ENCODE measurements at regions not wholly inside any gene's neighbourhood (a gene's known extent, or its start where the extent isn't known, plus 50 kb on each side); places are given as distances from the start of the nearest gene placed in this dataset.

DNA sequence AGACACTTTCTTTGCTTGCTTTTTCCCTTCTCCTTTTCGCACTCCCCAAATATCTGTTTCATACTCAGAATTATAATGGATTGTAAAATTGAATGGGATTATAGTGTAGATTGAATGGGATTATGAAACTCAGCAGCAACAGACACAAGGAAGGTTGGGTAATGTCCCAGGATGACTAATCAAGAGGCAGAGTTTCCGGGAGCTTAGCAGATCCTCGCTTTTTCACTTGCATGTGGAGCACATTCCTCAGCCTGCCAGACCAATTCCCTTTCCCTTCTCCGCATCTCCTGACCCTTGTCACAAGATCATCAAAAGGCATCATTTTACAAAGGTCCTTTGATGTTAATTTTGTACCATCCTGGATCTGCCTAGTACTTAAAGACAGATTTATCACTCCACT is 55.1 kb upstream of the SLC1A1 start:
- Histone ChIP-seq H3K9me3 (peaks cover 0 to 7% of the 10 kb centered on the region in 2 donors), H3K27ac (no peak overlapping the region), H3K36me3 (no peaks in the 10 kb centered on the region), H3K4me1 (peaks cover 0 to 9% of the 10 kb centered on the region in 2 donors), H3K4me3 (no peak overlapping the region), H3K27me3 (no peaks in the 10 kb centered on the region)
- no peak for TF ChIP-seq CTCF (IDR thresholded peaks at IDR 0.05)
- no peak for DNase-seq (ENCODE audit: low spot score)

GRCh38 chr9:4433379-4433778 is 56.9 kb upstream of the SLC1A1 start:
- no peak overlapping the region for H3K4me3 ChIP-seq
- H3K4me1 ChIP-seq: peaks cover 0 to 9% of the 10 kb centered on the region in 2 donors
- H3K9me3 ChIP-seq: no peaks in the 10 kb centered on the region
- H3K36me3 ChIP-seq: no peaks in the 10 kb centered on the region
- DNase-seq (ENCODE audit: low spot score): no peak
- H3K27ac ChIP-seq: no peak overlapping the region
- no peak for TF ChIP-seq CTCF (IDR thresholded peaks at IDR 0.05)
- H3K27me3 ChIP-seq: no peaks in the 10 kb centered on the region

- H3K9me3 ChIP-seq: no peaks in the 10 kb centered on the region
- H3K36me3 ChIP-seq: no peaks in the 10 kb centered on the region
- no peak for DNase-seq (ENCODE audit: low spot score)
- no peaks in the 10 kb centered on the region for H3K27me3 ChIP-seq
- H3K4me3 ChIP-seq: no peak overlapping the region
- H3K27ac ChIP-seq: no peak overlapping the region
- TF ChIP-seq CTCF (IDR thresholded peaks at IDR 0.05): no peak
- H3K4me1 ChIP-seq: peaks cover 0 to 9% of the 10 kb centered on the region in 2 donors
These were observed 59.6 kb upstream of the SLC1A1 start for GRCh38 chr9:4430432-4431261.

- Histone ChIP-seq H3K36me3 (no peaks in the 10 kb centered on the region), H3K4me1 (peaks cover 0 to 3% of the 10 kb centered on the region in 2 donors), H3K4me3 (no peak overlapping the region), H3K9me3 (no peaks in the 10 kb centered on the region), H3K27ac (no peak overlapping the region), H3K27me3 (no peaks in the 10 kb centered on the region)
- no peak for TF ChIP-seq CTCF (IDR thresholded peaks at IDR 0.05)
- DNase-seq (ENCODE audit: low spot score): no peak
These were observed 64.8 kb upstream of the SLC1A1 start for GRCh38 chr9:4425319-4426045.

GRCh38 chr9:4424891-4425290 is 65.4 kb upstream of the SLC1A1 start:
- Histone ChIP-seq H3K9me3 (no peaks in the 10 kb centered on the region), H3K4me3 (no peak overlapping the region), H3K4me1 (no peaks in the 10 kb centered on the region), H3K36me3 (no peaks in the 10 kb centered on the region), H3K27ac (no peak overlapping the region), H3K27me3 (no peaks in the 10 kb centered on the region)
- no peak for TF ChIP-seq CTCF (IDR thresholded peaks at IDR 0.05)
- no peak for DNase-seq (ENCODE audit: low spot score)

Data from right atrium auricular region (tissue), 2 donors.